ENCODE measurements at regions not wholly inside any gene's neighbourhood (a gene's known extent, or its start where the extent isn't known, plus 50 kb on each side); places are given as distances from the start of the nearest gene placed in this dataset.
A peak's percentile ranks its signal among the peaks of the same experiment; 100 is the strongest.
"Not testable (repeated sequence)": the region's sequence is repeated elsewhere in the genome, so short reads cannot be mapped to it uniquely, and the experiment has no call there.

GRCh38 chr14:86777963-86778602, 1214.9 kb downstream of the GALC start:
- DNase-seq: peak; percentile 87

GRCh38 chr14:86775896-86776295, 1217.1 kb downstream of the GALC start:
- DNase-seq: not testable (repeated sequence)

GRCh38 chr14:86774916-86775315, 1218.1 kb downstream of the GALC start:
- no peak for DNase-seq

GRCh38 chr14:86772075-86772474, 1220.9 kb downstream of the GALC start:
- DNase-seq: no peak

- DNase-seq: no peak
Observed at GRCh38 chr14:86770186-86770585, 1222.8 kb downstream of the GALC start.

GRCh38 chr14:86766469-86766868, 1226.5 kb downstream of the GALC start:
- DNase-seq: peak; percentile 25

GRCh38 chr14:86761611-86762010, 1231.4 kb downstream of the GALC start:
- DNase-seq: no peak

- no peak for DNase-seq
Observed at GRCh38 chr14:86756521-86757190, 1226.7 kb downstream of the FLRT2 start.

- not testable (repeated sequence) for DNase-seq
Observed at GRCh38 chr14:86750488-86750887, 1220.5 kb downstream of the FLRT2 start.

GRCh38 chr14:86739761-86740160, 1209.8 kb downstream of the FLRT2 start:
- no peak for DNase-seq

- DNase-seq: not testable (repeated sequence)
Observed at GRCh38 chr14:86731427-86731826, 1201.5 kb downstream of the FLRT2 start.

- DNase-seq: no peak
Observed at GRCh38 chr14:86723254-86723624, 1193.3 kb downstream of the FLRT2 start.

GRCh38 chr14:86722612-86723253, 1192.8 kb downstream of the FLRT2 start:
- DNase-seq: no peak

- no peak for DNase-seq
Observed at GRCh38 chr14:86714575-86714974, 1184.6 kb downstream of the FLRT2 start.

- no peak for DNase-seq
Observed at GRCh38 chr14:86714153-86714552, 1184.2 kb downstream of the FLRT2 start.

GRCh38 chr14:86712727-86713126, 1182.8 kb downstream of the FLRT2 start:
- no peak for DNase-seq

- peak; percentile 8 for DNase-seq
Observed at GRCh38 chr14:86712176-86712575, 1182.2 kb downstream of the FLRT2 start.

GRCh38 chr14:86708846-86709339, 1178.9 kb downstream of the FLRT2 start:
- no peak for DNase-seq

- no peak for DNase-seq
Observed at GRCh38 chr14:86707071-86707470, 1177.1 kb downstream of the FLRT2 start.

GRCh38 chr14:86683561-86683960, 1153.6 kb downstream of the FLRT2 start:
- peak; percentile 26 for DNase-seq

GRCh38 chr14:86675059-86675458, 1145.1 kb downstream of the FLRT2 start:
- no peak for DNase-seq

GRCh38 chr14:86673523-86673969, 1143.6 kb downstream of the FLRT2 start:
- no peak for DNase-seq

GRCh38 chr14:86672080-86672479, 1142.1 kb downstream of the FLRT2 start:
- DNase-seq: peak; percentile 13

GRCh38 chr14:86665975-86666374, 1136.0 kb downstream of the FLRT2 start:
- no peak for DNase-seq
